Activated T-helper 2 cell treated with anti-CD3 and anti-CD28 coated beads, Interferon-gamma antibody, Interleukin-2, Interleukin-4, amounts not matched to agents 10 μg/mL and 5 μg/mL and 100 μg/mL, durations not matched to agents 14 hours and 24 hours and 36 hours (primary cell): ENCODE measurements at regions not wholly inside any gene's neighbourhood (a gene's known extent, or its start where the extent isn't known, plus 50 kb on each side); places are given as distances from the start of the nearest gene placed in this dataset.
"Not testable (repeated sequence)": the region's sequence is repeated elsewhere in the genome, so short reads cannot be mapped to it uniquely, and the experiment has no call there.

Experiments used
- DNase-seq: peaks from one replicate; pipeline ENCODE4 v3.0.0; 2021; ENCODE audit warnings: low spot score
- H3K27ac Mint-ChIP-seq: one replicate; pipeline ENCODE4 v1.8.0; 2021; ENCODE audit warnings: mixed read lengths
- H3K27me3 Mint-ChIP-seq: one replicate; pipeline ENCODE4 v1.8.0; 2021; ENCODE audit warnings: low read depth, mixed read lengths
- H3K36me3 Mint-ChIP-seq: one replicate; pipeline ENCODE4 v1.8.0; 2021; ENCODE audit warnings: low read depth, mixed read lengths
- H3K4me1 Mint-ChIP-seq: one replicate; pipeline ENCODE4 v1.8.0; 2021; ENCODE audit warnings: low read depth, mixed read lengths
- H3K4me3 Mint-ChIP-seq: one replicate; pipeline ENCODE4 v1.8.0; 2021; ENCODE audit warnings: low read depth, mild to moderate bottlenecking, moderate library complexity, mixed read lengths
- H3K9me3 Mint-ChIP-seq: one replicate; pipeline ENCODE4 v1.8.0; 2021; ENCODE audit warnings: mixed read lengths
- intact Hi-C: fragments of 100-400 bp; cut with micrococcal nuclease; formaldehyde crosslinking; loops from one replicate; pipeline ENCODE4 v1.15.1; 2023

DNA sequence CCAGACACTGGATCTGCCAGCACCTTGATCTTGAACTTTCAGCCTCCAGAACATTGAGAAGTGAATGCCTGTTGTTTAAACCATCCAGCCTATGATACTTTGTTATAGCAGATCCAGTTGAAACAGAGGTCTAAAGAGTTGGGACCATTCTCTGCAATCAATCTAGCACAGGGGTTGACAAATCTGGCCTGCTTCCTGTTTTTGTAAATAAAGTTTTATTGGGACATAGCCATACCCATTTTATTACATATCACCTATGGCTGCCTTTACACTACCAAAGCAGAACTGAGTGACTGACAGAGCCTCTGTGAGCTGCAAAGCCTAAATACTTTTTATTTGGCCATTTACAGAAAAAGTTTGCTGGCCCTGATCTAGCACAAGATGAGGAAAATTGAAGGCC is 62.0 kb downstream of the BARX1 start:
- no peaks in the 10 kb centered on the region for H3K36me3 Mint-ChIP-seq
- peaks cover 3% of the 10 kb centered on the region for H3K4me1 Mint-ChIP-seq
- intact Hi-C loops: no loop called here
- H3K9me3 Mint-ChIP-seq: peaks cover 10% of the 10 kb centered on the region
- no peak for DNase-seq
- H3K27ac Mint-ChIP-seq: no peak overlapping the region
- no peak overlapping the region for H3K4me3 Mint-ChIP-seq
- H3K27me3 Mint-ChIP-seq: no peaks in the 10 kb centered on the region

DNA sequence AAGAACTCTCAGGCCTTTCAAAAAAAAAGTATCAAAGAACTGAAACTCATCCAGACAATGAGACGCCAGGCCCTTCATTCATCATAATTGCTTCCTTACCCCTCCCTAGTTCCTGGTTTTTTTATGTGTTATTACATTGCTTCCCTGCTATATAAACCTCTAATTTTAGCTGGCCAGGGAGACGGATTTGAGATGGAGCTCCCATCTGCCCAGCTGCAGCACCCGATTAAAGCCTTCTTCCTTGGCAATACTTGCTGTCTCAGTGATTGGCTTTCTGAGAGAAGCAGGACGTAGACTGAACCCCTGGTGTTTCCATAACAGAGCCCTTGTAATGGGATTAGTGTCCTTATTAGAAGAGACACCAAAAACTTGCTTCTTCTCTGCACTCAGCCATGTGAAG is 62.4 kb downstream of the BARX1 start:
- Mint-ChIP-seq H3K4me1 (peaks cover 3% of the 10 kb centered on the region), H3K27me3 (no peaks in the 10 kb centered on the region), H3K27ac (no peak overlapping the region), H3K4me3 (no peak overlapping the region), H3K9me3 (peaks cover 10% of the 10 kb centered on the region), H3K36me3 (no peaks in the 10 kb centered on the region)
- intact Hi-C loops: no loop called here
- DNase-seq: no peak

DNA sequence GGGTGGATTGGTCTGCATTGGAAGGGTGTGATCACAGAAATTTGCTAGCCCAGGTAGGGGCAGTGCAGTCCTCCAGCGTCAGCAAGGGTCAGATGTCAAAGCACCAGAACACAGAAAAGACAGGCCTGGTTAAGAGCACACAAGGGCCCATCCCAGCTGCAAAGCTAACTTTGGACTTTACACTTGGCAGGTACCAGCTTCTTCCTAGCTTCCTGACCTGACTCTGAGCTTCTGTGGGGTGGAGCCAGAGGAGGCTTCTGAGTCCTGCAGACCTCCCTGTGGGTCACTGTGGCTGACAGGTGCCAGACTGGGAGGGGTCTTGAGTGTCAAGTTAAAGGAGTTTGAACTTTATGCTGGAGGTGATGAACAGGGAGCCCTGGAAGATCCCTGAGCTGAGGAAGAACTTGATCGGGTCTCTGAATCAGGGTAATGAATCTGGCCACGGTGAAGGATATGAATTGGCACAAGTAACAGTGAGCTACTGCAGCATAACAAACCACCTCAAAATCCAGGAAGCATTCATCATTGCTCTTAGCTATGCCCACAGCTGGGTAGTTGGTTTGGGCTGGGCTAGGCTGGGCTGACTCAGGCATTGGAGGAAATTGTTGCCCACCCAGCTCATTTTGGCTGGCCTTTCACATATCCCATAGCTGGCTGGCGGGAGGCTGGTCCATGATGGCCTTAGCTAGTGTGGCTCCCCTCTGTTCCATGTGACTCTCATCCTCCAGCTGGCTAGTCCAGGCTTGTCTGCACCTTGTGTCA is 63.4 kb downstream of the BARX1 start:
- Mint-ChIP-seq H3K4me1 (no peaks in the 10 kb centered on the region), H3K27me3 (no peaks in the 10 kb centered on the region), H3K9me3 (peaks cover 10% of the 10 kb centered on the region), H3K4me3 (no peak overlapping the region), H3K27ac (no peak overlapping the region), H3K36me3 (no peaks in the 10 kb centered on the region)
- no peak for DNase-seq
- intact Hi-C loops: no loop called here

DNA sequence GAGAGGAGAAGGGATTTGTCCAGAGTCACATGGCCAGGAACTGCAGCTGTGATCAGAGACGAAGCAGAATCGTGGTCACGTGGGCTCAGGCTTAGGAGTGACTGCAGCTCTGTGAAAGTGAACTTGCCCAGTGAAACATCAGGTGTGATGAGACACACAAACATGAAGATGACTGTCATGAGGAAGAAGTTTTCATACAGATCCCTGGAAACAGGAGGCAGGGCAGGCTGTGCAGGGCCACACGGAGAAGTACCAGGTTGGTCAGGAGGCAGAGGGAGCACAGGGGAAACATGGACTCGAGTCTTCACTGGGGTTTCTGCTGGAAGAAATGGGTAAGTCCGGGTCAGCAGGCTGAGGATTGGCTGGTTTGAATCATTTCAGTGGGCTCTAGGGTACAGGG is 64.1 kb downstream of the BARX1 start:
- intact Hi-C loops: no loop called here
- Mint-ChIP-seq H3K27me3 (no peaks in the 10 kb centered on the region), H3K9me3 (peaks cover 10% of the 10 kb centered on the region), H3K4me1 (no peaks in the 10 kb centered on the region), H3K27ac (no peak overlapping the region), H3K4me3 (no peak overlapping the region), H3K36me3 (no peaks in the 10 kb centered on the region)
- no peak for DNase-seq

DNA sequence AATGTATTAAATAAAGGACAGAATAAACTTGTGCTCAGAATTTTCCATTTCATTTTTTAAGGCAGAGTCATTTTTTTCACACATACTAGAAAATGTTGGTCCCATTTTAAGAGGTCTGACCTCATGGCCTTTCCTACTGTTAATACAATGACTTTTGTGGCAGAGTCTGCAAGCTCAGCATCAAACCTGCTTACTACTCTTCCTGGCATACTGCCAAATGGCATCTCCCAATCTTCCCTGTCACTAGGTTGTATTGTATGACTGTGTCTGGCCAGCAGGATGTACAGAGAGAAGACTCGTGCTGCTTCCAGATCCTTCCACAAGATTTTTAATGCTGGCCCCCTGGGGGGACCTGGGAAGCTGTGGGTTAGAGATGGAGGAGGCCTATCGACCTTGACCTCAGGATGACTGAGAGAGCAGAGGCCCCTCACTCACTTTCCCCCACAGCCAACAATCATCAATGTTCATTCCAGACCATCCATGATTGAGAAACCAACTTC is 64.7 kb downstream of the BARX1 start:
- H3K4me1 Mint-ChIP-seq: no peaks in the 10 kb centered on the region
- no peak overlapping the region for H3K4me3 Mint-ChIP-seq
- H3K9me3 Mint-ChIP-seq: peaks cover 10% of the 10 kb centered on the region
- no peaks in the 10 kb centered on the region for H3K27me3 Mint-ChIP-seq
- no peak for DNase-seq
- H3K27ac Mint-ChIP-seq: no peak overlapping the region
- intact Hi-C loops: no loop called here
- H3K36me3 Mint-ChIP-seq: no peaks in the 10 kb centered on the region

DNA sequence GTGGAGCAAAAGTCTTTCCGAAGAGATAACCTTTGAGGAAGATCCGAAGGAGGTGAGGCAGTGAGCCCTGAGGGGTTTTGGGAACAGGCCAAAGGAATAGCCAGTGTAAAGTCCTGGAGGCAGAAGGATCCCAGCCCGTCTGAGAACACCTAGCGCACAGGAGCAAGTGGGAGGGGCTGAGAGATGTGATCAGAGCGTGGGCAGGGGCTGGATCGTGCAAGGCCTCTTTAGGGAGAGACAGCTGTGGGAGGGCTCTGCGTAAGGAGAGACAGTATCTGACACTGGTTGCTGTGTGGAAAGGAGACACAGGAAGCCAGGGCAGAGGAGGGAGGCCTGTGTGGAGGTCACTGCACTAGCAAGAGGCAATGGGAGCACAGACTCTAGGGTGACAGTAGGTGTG is 68.2 kb downstream of the BARX1 start:
- peaks cover 4% of the 10 kb centered on the region for H3K9me3 Mint-ChIP-seq
- intact Hi-C loops: no loop called here
- no peak for DNase-seq

DNA sequence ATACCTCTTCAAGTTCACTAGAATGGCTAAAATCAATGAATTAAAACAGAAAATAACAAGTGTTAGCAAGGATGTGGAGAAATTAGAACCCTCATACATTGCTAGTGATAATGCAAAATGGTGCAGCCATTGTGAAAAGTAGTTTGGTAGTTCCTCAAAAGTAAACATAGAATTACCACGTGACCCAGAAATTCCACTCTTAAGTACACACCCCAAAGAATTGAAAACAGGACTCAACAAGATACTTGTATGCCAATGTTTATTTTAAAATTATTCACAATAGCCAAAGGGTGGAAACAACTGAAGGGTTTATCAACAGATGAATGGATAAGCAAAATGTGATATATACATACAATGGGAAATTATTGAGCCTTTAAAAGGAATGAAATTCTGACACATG is 70.3 kb downstream of the BARX1 start:
- intact Hi-C loops: no loop called here
- no peaks in the 10 kb centered on the region for H3K36me3 Mint-ChIP-seq
- no peaks in the 10 kb centered on the region for H3K9me3 Mint-ChIP-seq
- peaks cover 5% of the 10 kb centered on the region for H3K27me3 Mint-ChIP-seq
- no peaks in the 10 kb centered on the region for H3K4me1 Mint-ChIP-seq
- no peak for DNase-seq
- no peak overlapping the region for H3K27ac Mint-ChIP-seq
- no peak overlapping the region for H3K4me3 Mint-ChIP-seq

More for the DNA sequence above, 68.2 kb downstream of the BARX1 start:
- H3K27me3 Mint-ChIP-seq: peaks cover 5% of the 10 kb centered on the region
- H3K27ac Mint-ChIP-seq: no peak overlapping the region
- no peaks in the 10 kb centered on the region for H3K36me3 Mint-ChIP-seq
- no peak overlapping the region for H3K4me3 Mint-ChIP-seq
- H3K4me1 Mint-ChIP-seq: no peaks in the 10 kb centered on the region

DNA sequence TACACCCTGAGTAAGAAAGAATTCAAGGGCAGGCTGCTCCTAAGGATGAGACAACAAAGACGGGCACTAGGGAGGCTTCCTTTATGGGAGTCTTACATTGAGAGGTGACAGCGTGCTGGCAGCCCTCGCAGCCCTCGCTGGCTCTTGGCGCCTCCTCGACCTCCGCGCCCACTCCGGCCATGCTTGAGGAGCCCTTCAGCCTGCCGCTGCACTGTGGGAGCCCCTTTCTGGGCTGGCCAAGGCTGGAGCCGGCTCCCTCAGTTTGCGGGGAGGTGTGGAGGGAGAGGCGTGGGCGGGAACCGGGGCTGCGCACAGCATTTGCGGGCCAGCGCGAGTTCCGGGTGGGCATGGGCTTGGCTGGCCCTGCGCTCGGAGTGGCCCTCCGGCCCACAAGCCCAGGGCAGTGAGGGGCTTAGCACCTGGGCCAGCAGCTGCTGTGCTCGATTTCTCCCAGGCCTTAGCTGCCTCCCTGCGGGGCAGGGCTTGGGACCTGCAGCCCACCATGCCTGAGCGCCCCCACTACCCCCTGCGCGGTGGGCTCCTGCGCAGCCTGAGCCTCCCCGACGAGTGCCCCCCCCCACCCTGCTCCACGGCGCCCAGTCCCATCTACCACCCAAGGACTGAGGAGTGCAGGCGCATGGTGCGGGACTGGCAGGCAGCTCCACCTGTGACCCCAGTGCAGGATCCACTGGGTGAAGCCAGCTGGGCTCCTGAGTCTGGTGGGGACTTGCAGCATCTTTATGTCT is 75.3 kb downstream of the BARX1 start:
- H3K27me3 Mint-ChIP-seq, intact Hi-C loops, H3K4me1 Mint-ChIP-seq, H3K36me3 Mint-ChIP-seq, H3K27ac Mint-ChIP-seq, H3K4me3 Mint-ChIP-seq, DNase-seq: not testable (repeated sequence)
- H3K9me3 Mint-ChIP-seq: peaks cover 16% of the 10 kb centered on the region

DNA sequence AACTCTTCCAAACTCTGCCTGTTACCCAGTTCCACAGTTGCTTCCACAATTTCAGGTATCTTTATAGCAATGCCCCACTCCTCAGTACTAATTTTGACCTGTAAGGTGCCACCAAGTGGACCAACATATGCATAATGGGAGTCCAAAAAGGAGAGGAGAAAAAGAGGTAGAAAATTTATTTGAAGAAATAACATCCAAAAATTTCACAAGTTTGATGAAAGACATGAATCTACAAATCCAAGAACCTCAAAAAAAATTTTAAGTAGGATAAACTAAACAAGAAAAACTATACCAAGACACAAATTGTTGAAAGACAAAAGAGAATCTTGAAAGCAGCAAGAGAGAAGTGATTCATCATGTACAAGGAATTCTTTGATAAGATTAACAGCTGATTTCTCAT is 79.8 kb downstream of the BARX1 start:
- Mint-ChIP-seq H3K36me3 (no peaks in the 10 kb centered on the region), H3K4me1 (no peaks in the 10 kb centered on the region), H3K27me3 (peaks cover 1% of the 10 kb centered on the region), H3K9me3 (peaks cover 31% of the 10 kb centered on the region), H3K27ac (no peak overlapping the region), H3K4me3 (no peak overlapping the region)
- no peak for DNase-seq
- intact Hi-C loops: no loop called here

DNA sequence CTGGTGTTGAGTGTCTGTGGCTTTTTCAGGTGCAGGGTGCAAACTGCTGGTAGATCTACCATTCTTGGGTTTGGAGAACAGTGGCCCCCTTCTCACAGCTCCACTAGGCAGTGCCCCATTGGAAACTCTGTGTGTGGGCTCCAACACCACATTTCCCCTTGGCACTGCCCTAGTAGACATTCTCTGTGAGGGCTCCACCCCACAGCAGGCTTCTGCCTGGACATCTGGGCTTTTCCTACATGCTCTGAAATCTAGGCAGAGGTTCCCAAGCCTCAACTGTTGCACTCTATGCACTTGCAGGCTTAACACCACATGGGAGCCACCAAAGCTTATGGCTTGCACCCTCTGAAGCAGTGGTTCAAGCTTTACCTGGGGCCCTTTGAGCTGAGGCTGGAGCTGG is 80.9 kb downstream of the BARX1 start:
- no peak overlapping the region for H3K4me3 Mint-ChIP-seq
- peaks cover 31% of the 10 kb centered on the region for H3K9me3 Mint-ChIP-seq
- no peak overlapping the region for H3K27ac Mint-ChIP-seq
- peaks cover 1% of the 10 kb centered on the region for H3K27me3 Mint-ChIP-seq
- intact Hi-C loops: no loop called here
- H3K36me3 Mint-ChIP-seq: no peaks in the 10 kb centered on the region
- no peak for DNase-seq
- no peaks in the 10 kb centered on the region for H3K4me1 Mint-ChIP-seq

DNA sequence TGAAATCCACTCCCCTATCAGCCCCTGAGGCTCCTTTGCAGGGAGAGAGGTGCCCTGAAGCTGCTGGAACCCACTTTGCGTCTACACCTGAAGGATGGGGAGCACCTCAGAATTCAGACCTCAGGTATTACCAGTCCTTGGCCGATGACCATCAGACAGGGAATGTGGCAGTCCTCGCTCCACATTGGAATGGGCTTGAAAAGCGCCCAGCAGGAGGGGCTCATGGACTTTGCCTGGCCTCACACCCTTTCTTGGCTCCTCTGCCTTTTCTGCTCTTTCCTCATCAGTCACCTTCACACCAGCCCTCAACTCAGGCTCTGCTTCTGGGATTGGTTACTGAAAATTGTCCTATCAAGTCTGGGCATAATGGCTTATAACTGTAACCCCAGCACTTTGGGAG is 83.9 kb downstream of the BARX1 start:
- no peak overlapping the region for H3K27ac Mint-ChIP-seq
- DNase-seq: no peak
- no peak overlapping the region for H3K4me3 Mint-ChIP-seq
- no peaks in the 10 kb centered on the region for H3K4me1 Mint-ChIP-seq
- H3K9me3 Mint-ChIP-seq: peaks cover 29% of the 10 kb centered on the region
- H3K36me3 Mint-ChIP-seq: no peaks in the 10 kb centered on the region
- peaks cover 4% of the 10 kb centered on the region for H3K27me3 Mint-ChIP-seq
- intact Hi-C loops: no loop called here

DNA sequence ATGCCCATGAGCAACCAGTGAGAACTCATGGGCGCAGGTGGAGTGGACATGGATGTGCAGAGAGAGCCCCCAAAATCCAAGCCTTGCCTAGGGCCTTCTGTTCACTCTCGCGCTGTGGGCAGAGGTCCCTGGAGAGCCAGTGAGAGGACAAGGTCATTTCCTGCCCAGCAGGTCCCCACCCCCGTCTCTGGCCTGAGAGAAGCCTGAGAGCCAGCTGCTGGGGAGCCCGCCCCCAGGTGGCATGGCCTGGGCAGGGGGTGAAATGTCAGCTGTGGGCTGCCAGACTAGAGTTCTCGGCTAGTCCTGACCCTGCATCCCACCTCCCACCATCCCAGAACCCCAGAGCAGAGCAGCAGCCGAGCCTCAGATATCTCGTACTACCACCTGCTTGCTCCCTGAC is 85.3 kb downstream of the BARX1 start:
- H3K4me3 Mint-ChIP-seq: no peak overlapping the region
- H3K9me3 Mint-ChIP-seq: peaks cover 15% of the 10 kb centered on the region
- intact Hi-C loops: no loop called here
- no peak for DNase-seq
- H3K4me1 Mint-ChIP-seq: no peaks in the 10 kb centered on the region
- H3K36me3 Mint-ChIP-seq: no peaks in the 10 kb centered on the region
- H3K27me3 Mint-ChIP-seq: peaks cover 4% of the 10 kb centered on the region
- H3K27ac Mint-ChIP-seq: no peak overlapping the region

DNA sequence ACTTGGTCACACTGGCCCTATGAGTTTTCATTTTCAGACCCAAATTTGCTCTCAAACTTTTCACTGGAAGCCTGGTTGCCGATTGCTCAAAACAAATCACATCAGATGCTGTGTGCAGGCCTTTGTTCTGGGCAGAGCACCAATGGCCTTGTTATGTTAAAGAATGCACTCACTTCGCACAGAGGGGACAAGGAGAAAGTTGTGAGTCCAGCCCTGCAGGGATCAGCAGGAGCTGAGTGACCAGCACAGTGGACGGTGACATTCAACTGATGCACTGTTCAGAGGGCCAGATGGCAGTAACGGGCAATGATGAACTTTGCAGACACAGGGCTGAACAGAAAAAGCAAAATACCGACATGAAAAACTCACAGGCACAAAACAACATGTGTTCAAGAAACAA is 86.1 kb downstream of the BARX1 start:
- H3K27me3 Mint-ChIP-seq: peaks cover 7% of the 10 kb centered on the region

More for the DNA sequence above, 86.1 kb downstream of the BARX1 start:
- Mint-ChIP-seq H3K9me3 (peaks cover 10% of the 10 kb centered on the region), H3K4me3 (no peak overlapping the region), H3K27ac (no peak overlapping the region), H3K4me1 (no peaks in the 10 kb centered on the region), H3K36me3 (no peaks in the 10 kb centered on the region)
- no peak for DNase-seq
- intact Hi-C loops: no loop called here
